22Rv1 (cell line): ENCODE measurements at regions not wholly inside any gene's neighbourhood (a gene's known extent, or its start where the extent isn't known, plus 50 kb on each side); places are given as distances from the start of the nearest gene placed in this dataset.

ENCODE experiments used
- H3K27ac ChIP-seq: fragments of 450-650 bp; 2 replicates; pipeline ENCODE4 v1.5.1; 2017
- ZFX ChIP-seq: fragments of 450-650 bp; IDR thresholded peaks from 2 replicates; pipeline ENCODE4 v1.6.1; 2017; ENCODE audit warnings: antibody characterized with exemption, borderline replicate concordance
- TF ChIP-seq, protein P1 (sequence below): fragments of 450-650 bp; IDR thresholded peaks from 2 replicates; pipeline ENCODE4 v1.5.1; 2017; ENCODE audit warnings: mild to moderate bottlenecking

DNA sequence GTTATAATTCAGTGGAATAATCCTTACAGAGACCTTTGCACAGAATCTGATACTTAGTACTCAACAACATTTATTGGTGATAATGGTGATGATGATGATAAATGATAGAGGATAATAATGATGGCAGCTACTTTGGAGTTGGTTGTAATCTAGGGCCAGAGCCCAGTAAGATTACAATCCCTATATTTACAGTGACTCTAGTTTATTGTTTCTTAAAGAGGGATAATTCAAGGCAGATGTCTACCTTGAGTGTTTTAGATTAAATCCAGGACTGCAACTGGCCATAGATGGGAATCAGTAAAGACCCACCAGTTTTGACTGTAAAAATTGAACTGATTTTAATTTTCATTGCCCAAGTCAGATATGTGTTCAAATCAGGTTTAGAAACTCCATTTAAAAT lies 813.9 kb upstream of the CNTNAP5 start:
- no peak for TF ChIP-seq ZFX
- TF ChIP-seq, protein P1, sequence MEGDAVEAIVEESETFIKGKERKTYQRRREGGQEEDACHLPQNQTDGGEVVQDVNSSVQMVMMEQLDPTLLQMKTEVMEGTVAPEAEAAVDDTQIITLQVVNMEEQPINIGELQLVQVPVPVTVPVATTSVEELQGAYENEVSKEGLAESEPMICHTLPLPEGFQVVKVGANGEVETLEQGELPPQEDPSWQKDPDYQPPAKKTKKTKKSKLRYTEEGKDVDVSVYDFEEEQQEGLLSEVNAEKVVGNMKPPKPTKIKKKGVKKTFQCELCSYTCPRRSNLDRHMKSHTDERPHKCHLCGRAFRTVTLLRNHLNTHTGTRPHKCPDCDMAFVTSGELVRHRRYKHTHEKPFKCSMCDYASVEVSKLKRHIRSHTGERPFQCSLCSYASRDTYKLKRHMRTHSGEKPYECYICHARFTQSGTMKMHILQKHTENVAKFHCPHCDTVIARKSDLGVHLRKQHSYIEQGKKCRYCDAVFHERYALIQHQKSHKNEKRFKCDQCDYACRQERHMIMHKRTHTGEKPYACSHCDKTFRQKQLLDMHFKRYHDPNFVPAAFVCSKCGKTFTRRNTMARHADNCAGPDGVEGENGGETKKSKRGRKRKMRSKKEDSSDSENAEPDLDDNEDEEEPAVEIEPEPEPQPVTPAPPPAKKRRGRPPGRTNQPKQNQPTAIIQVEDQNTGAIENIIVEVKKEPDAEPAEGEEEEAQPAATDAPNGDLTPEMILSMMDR = no peak
- no peak overlapping the region for H3K27ac ChIP-seq

DNA sequence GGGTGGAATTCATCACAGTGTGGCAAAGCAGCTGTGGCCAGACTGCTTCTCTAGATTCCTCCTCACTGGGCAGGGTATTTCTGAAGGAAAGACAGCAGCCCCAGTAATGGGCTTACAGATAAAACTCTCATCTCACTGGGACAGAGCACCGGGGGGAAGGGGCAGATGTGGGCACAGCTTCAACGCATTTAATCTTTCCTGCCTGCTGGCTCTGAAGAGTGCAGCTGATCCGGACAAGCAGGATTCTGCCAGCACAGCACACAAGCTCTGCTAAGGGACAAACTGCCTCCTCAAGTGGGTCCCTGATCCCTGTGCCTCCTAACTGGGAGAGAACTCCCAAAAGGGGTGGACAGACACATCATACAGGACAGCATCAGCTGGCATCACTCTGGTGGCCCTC lies 779.9 kb upstream of the CNTNAP5 start:
- no peak overlapping the region for H3K27ac ChIP-seq
- TF ChIP-seq, protein P1 = no peak
- no peak for TF ChIP-seq ZFX

- no peak overlapping the region for H3K27ac ChIP-seq
- no peak for TF ChIP-seq ZFX
- TF ChIP-seq, protein P1 = no peak
Measured at GRCh38 chr2:123258877-123259539, 766.1 kb upstream of the CNTNAP5 start.

- no peak overlapping the region for H3K27ac ChIP-seq
- no peak for TF ChIP-seq ZFX
- TF ChIP-seq, protein P1 = no peak
Measured at GRCh38 chr2:123262856-123263255, 762.2 kb upstream of the CNTNAP5 start.

DNA sequence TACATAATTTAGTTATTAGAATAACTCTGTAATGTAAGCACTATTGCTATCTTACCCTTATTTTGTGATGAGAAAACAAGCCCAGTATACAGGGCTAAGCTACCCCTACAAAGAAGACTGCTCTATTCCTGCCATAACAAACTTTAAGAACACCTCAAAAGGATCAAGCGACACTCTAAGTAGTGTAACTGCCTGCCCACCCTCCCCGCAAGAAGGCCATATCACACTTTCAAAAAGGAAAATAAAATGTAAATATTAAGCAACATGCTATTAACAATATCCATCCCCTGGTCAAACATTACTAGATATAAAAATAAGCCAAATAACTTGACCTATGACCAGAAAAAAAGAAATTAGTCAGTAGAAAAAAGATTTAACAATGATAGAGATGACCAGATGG lies 741.7 kb upstream of the CNTNAP5 start:
- TF ChIP-seq ZFX = no peak
- TF ChIP-seq, protein P1 = no peak
- H3K27ac ChIP-seq = no peak overlapping the region

DNA sequence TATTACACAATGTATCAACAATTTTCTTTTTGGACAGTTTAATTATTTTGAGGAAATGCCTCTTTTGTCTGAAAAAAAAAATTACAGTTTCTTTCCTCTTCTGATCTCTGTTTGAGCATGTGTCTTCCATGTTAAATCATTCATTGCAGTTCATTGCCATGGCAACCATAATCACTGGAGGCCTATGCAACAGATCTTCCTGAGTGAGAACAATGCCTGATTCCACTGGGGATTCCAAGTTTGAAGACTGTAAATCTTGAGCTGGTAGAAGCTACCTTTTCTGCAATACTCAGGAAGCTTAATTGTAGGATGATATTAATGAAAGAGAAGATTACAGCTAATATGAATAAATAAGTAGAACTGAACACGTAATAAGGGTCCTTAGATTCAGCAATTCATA lies 721.4 kb upstream of the CNTNAP5 start:
- no peak for TF ChIP-seq ZFX
- TF ChIP-seq, protein P1 = no peak

More for the DNA sequence above, 721.4 kb upstream of the CNTNAP5 start:
- H3K27ac ChIP-seq = no peak overlapping the region
